GM18511 (cell line): ENCODE measurements at regions not wholly inside any gene's neighbourhood (a gene's known extent, or its start where the extent isn't known, plus 50 kb on each side); places are given as distances from the start of the nearest gene placed in this dataset.

Experiments
- ATAC-seq: cut with Tn5 transposase; IDR thresholded peaks from one replicate; pipeline ENCODE4 v1.9.1; 2021; ENCODE audit warnings: mild to moderate bottlenecking, moderate library complexity; ENCODE audit not compliant: unreplicated experiment

DNA sequence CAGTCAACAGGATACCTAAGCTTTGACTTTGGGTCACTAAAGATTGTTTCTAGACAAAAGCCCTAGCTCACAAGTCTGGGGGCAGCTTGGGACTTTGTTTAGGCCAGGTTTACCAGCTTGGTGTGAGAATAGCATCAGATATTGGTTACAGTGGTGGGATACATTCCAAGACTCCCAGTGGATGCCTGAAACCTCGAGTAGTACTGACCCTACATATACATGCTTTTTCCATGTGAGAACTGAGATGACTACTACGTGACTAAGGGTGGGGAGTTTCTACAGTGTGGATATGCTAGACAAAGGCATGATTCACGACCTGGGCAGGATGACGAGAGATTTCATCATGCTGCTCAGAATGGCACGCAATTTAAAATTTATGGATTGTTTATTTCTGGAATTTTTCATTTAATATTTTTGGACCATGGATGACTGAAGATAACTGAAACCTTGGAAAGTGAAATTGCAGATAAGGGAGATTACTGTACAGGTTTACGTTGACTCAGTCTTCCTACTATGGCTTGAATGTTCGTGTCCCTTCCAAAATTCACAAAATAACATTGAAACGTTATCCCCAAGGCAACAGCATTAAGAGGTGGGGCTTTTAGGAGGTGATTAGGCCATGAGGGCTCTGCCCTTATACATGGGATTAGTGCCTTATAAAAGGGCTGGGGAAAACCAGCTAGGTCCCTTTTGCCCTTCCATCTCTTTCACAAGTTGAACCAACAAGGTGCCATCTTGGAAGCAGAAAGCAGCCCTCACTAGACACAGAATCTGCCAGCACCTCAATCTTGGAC is 50.2 kb upstream of the CTAGE1 start:
- no peak for ATAC-seq

DNA sequence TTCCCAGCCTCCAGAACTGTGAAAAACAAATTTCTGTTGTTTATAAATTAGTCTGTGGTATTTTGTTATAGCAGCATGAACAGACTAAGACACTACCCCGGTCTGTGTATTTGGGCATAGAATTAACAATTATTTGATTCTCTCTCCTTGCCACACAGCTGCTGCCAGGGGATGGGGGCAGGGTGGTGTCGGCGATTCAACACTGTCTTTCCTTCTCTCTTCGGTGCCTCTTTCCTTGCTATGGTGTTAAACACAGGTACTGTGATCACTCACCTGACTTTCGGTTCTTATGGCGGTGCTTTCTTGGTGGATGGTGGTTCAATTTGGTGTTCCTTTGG is 50.8 kb upstream of the CTAGE1 start:
- no peak for ATAC-seq

GRCh38 chr18:22469061-22469734 is 51.5 kb upstream of the CTAGE1 start:
- ATAC-seq: no peak

DNA sequence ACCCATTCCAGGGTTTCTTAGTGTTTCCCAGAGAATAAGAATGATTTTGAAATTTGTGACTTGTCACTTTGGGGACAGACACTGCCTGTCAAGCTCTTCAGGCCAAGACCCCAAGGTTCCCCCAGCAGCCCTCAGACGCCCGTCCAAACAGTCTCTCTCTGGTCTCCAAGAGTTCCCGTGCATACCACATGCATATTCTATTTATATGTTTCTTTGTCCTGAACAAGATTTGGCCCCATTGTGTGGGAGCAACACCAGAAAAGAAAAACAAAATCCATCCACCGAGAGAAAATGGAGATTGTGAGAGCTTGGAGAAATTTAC is 52.2 kb upstream of the CTAGE1 start:
- ATAC-seq: no peak

- ATAC-seq: no peak
Observed at GRCh38 chr18:22470248-22471235, 52.8 kb upstream of the CTAGE1 start.

DNA sequence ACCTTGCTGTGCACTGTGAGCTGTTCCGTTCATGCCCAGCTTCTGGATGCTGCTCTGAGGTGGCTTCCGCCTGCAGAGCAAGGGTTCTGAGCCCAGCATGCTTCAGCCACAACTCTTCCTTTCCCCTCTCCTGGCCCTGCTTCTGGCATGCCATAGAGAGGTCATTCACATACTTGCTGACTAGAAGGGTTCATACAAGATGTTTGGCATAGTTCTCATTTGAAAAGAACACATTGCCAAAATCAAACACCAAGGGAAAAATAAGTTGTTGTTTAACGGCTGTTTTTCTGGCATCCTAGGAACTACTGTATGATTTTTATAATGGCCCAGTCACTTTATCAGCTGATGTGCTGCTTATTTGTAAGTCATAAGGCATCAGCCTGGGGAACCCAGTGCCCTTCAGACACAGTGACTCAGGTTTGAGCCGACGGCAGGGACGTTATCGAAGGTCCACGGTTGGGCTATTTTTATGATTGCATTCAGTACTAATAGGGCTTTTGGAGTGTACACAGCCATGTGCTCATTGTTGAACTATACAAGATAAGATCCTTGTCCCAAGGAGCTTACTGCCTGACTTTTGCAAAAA is 53.9 kb upstream of the CTAGE1 start:
- no peak for ATAC-seq

GRCh38 chr18:22473366-22473765 is 55.7 kb upstream of the CTAGE1 start:
- ATAC-seq: no peak

DNA sequence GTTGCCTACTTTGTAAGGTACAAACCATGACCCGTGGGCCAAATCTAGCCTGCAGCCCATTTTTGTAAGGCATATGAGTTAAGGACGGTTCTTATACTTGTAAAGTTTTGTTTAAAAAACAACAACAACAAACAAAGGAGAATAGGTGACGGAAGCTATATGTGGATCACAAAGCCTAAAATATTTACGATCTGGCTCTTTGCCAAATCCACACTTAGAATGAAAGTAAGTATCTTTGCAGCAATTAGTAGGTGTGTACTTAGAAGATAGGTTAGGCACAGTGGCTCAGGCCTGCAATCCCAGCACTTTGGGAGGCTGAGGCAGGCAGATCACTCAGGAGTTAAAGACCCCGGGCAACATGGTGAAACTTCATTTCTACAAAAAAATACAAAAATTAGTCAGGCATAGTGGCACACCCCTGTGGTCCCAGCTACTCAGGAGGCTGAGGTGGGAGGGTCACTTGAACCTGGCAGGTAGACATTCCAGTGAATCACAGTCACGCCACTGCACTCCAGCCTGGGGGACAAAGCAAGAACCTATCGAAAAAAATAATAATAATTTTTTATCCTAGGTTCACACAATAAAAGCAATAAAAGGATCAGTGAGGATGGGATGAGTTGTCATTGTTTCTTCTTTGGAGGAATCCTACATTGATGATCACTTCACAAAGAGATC is 57.8 kb upstream of the CTAGE1 start:
- no peak for ATAC-seq

DNA sequence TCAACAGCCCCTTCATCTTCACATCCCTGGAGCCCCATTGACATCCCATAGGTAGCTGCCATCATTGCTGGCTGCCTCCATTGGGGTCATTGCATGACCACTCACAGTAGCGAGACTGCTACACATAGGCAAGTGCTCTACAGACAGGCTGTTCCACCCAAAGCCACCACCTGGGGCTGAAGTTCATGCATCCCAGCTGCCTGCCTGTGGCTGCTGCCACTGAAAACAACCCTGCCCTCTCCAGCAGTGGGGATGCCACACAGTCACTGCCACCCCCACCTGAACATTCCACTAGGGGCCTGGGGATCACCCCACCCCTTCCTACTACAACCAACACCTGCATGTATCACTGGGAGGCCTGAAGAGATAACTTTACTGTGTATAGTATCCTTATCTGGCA is 59.5 kb upstream of the CTAGE1 start:
- ATAC-seq: no peak

GRCh38 chr18:22482948-22483347 is 65.2 kb upstream of the CTAGE1 start:
- no peak for ATAC-seq

DNA sequence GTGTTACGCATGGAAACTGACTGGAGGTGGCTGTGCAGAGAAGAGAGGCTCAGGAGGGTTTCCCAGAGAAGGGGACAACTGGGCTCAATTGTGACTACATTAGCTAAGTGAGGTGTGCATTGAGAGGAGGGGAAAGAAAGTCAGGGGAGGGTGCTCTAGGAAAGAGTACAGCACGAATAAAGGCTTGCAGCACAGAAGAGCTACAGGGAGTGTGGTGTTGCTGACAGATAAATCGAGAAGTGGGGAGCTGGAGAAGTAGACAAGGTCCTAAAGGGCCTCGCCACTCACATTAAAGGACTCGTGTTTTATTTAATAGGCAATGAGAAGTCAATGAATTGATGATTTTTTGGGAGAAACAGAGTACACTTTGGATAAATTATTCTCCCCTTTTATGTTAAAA is 65.7 kb upstream of the CTAGE1 start:
- ATAC-seq: no peak

DNA sequence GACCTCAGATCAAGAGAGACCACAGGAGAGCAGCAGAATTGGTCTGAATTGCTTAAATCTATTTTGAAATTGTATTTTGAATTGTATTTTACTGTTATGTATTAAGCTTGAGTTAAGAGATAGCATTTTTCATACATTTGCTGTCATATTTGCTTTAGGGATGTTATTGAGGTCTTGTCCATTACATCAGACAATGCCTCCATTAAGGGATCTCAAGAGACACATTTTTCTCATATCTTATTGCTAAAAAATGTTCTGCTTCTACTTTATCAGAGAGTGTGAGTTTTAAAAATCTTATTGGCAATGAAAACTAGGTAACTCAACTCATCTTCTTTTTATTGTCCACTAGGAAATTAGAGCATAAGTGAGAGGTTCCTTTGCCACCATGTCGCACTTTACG is 66.8 kb upstream of the CTAGE1 start:
- no peak for ATAC-seq

- ATAC-seq: no peak
Observed at GRCh38 chr18:22485808-22486244, 68.1 kb upstream of the CTAGE1 start.

DNA sequence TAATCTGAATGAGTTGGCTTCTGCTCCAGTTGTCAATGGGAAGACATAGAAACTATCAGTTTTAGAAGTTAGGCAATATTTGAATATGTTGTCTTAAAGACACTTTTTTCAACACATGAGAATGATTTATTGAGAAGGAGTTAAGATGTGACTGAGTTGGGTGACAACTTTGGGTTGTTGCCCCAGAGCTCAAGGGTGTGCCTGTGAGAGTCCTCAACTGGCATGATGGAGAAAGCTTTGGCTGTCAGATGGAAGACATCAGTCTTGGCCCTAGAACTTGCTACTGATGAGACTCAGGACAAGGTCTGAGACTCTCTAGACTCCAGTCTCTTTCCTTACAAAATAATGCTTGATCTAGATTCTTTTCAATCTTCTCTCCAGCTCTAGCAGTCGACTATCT is 69.0 kb upstream of the CTAGE1 start:
- ATAC-seq: no peak

- no peak for ATAC-seq
Observed at GRCh38 chr18:22488554-22488953, 70.8 kb upstream of the CTAGE1 start.

GRCh38 chr18:22489704-22490103 is 72.0 kb upstream of the CTAGE1 start:
- no peak for ATAC-seq

GRCh38 chr18:22490429-22490846 is 72.7 kb upstream of the CTAGE1 start:
- no peak for ATAC-seq

DNA sequence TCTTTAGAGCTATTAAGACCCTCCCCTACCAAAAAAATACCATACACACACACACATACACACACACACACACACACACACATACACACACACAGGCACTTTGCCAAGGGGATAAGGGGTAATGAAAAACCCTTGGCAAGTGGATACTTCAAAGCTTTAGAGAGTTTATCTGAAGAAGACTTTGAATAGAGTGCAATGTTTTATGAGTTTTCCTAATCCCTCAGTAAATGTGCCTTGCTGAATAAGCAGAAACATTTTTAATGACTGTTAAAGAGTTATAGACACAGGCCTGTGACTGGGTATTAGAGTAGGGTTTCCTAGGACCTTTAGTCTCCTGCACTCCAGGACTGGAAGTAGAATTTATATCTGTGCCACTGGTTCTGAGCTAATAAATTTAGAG is 75.5 kb upstream of the CTAGE1 start:
- no peak for ATAC-seq

DNA sequence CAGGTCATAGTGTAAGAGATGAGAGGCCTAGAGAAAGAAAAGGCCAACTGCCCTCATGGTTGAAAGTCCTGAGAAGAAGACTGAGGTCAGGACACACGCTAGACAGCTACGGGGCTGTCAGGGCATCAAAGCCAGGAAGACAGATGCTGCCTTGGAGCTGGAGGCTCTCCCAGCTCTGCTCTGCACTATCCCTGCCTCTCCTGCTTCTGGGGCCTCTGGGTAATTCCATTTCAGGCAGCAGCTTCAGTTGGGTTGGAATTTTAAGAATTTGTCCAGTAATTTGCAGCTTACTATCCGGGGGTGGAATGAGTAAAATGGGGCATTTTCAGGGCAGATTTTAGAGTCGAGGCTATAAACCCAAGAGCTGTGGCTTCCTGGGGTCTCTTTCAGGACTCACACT is 76.2 kb upstream of the CTAGE1 start:
- no peak for ATAC-seq

DNA sequence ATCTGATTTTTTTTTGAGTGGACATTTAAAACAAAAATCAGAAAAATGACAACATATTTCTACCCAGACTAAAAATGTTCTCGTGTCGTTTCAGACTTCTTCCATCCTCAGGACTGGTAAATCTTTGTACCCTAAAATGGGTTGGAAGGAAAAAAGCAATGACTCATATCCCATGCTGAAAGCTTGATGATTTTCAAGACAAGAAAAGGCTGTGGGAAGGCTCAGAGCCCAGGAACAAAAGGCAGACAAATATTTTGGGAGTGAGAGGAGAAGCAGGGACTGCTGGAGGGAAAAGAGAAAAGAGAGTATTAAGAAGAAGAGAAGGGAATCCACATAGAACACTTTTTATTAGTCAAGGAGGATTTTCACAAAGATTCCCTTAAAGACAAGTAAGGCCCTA is 77.1 kb upstream of the CTAGE1 start:
- ATAC-seq: no peak

- ATAC-seq: no peak
Observed at GRCh38 chr18:22499421-22499820, 81.7 kb upstream of the CTAGE1 start.
